ENCODE measurements at regions not wholly inside any gene's neighbourhood (a gene's known extent, or its start where the extent isn't known, plus 50 kb on each side); places are given as distances from the start of the nearest gene placed in this dataset.
A peak's percentile ranks its signal among the peaks of the same experiment; 100 is the strongest.

- H3K4me3 ChIP-seq (ENCODE audit: low read depth, low read length), result no peak overlapping the region
- DNase-seq (ENCODE audit: low read depth), result peak; percentile 39
- no peak for TF ChIP-seq CTCF (IDR thresholded peaks at IDR 0.05; ENCODE audit: insufficient read depth, low read depth, low read length, missing control alignments)
Observed at GRCh38 chr13:48158290-48158689, 63.4 kb upstream of the MED4 start.

DNA sequence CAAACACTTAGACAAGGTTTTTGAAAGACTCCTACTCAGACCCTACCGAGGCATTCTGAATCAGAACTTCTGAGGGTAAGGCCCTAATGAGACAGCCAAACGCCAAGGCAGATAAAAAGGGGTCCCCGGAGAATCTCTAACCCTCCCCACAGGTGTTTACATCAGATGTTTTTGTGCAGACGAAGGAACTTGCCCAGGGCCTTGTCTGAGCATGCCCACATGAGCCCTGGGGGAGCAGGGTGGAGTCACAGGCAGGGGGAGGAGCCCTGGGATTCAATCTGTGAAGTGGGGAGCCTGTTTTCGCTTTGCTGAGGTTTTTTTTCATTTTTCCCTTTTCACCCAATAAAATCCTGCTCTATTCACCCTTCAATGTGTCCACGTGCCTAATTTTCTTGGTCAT lies 61.6 kb upstream of the MED4 start:
- TF ChIP-seq CTCF (IDR thresholded peaks at IDR 0.05; ENCODE audit: insufficient read depth, low read depth, low read length, missing control alignments), result no peak
- peak; percentile 46 for DNase-seq (ENCODE audit: low read depth)
- no peak overlapping the region for H3K4me3 ChIP-seq (ENCODE audit: low read depth, low read length)

- no peak for TF ChIP-seq CTCF (IDR thresholded peaks at IDR 0.05; ENCODE audit: insufficient read depth, low read depth, low read length, missing control alignments)
- no peak overlapping the region for H3K4me3 ChIP-seq (ENCODE audit: low read depth, low read length)
- peak; percentile 42 for DNase-seq (ENCODE audit: low read depth)
Observed at GRCh38 chr13:48155848-48156247, 60.9 kb upstream of the MED4 start.

GRCh38 chr13:48154671-48155070 lies 59.8 kb upstream of the MED4 start:
- no peak overlapping the region for H3K4me3 ChIP-seq (ENCODE audit: low read depth, low read length)
- no peak for TF ChIP-seq CTCF (IDR thresholded peaks at IDR 0.05; ENCODE audit: insufficient read depth, low read depth, low read length, missing control alignments)
- DNase-seq (ENCODE audit: low read depth), result no peak

GRCh38 chr13:48153186-48153585 lies 58.3 kb upstream of the MED4 start:
- H3K4me3 ChIP-seq (ENCODE audit: low read depth, low read length), result no peak overlapping the region
- no peak for DNase-seq (ENCODE audit: low read depth)
- TF ChIP-seq CTCF (IDR thresholded peaks at IDR 0.05; ENCODE audit: insufficient read depth, low read depth, low read length, missing control alignments), result no peak

DNA sequence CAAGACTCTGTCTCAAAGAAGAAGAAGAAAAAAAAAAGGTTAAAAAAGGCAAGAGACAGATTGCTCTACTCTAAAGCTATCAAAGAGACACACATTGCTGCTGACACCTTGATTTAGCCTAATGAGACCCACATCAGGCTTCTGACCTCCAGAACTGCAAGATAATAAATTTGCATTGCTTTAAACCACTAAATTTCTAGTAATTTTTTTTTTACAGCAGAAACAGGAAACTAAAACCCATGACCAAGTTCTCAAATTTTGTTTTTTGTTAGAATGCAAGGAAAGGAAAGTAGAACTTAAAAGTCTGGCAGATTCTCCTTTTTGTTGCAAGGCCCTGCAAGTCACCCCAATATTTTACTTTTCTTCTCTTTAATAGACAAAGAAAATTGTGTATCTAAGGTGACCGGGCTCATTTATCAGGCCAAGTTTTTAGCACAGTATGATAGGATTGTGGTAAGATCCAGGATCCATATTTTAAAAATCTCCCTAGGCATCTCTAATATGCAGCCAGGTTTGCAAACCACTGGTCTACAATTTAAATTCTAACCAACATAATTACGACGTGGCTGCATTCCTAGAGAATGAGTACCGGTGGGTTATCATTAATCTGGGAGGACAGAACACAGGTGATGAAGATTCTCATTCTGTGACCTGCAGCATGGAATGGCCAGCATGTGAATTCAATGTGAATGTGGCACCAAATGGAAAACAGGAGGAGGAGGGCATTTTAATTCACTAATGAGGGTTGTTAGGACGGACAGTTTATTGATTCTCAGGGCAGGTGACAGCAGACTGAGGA lies 56.7 kb upstream of the MED4 start:
- peak; percentile 5 for DNase-seq (ENCODE audit: low read depth)
- no peak overlapping the region for H3K4me3 ChIP-seq (ENCODE audit: low read depth, low read length)
- no peak for TF ChIP-seq CTCF (IDR thresholded peaks at IDR 0.05; ENCODE audit: insufficient read depth, low read depth, low read length, missing control alignments)

GRCh38 chr13:48148454-48148853 lies 53.5 kb upstream of the MED4 start:
- no peak for DNase-seq (ENCODE audit: low read depth)
- H3K4me3 ChIP-seq (ENCODE audit: low read depth, low read length), result no peak overlapping the region
- TF ChIP-seq CTCF (IDR thresholded peaks at IDR 0.05; ENCODE audit: insufficient read depth, low read depth, low read length, missing control alignments), result no peak
